ENCODE measurements at regions not wholly inside any gene's neighbourhood (a gene's known extent, or its start where the extent isn't known, plus 50 kb on each side); places are given as distances from the start of the nearest gene placed in this dataset.
A peak's percentile ranks its signal among the peaks of the same experiment; 100 is the strongest.

- DNase-seq (ENCODE audit: low read depth) (no peak), FAIRE-seq (no peak)
- Histone ChIP-seq H3K36me3 (ENCODE audit: control insufficient read depth, insufficient read depth, low read length) (no peaks in the 10 kb centered on the region), H3K27me3 (ENCODE audit: control insufficient read depth, insufficient read depth, low read length) (no peaks in the 10 kb centered on the region), H3K4me3 (ENCODE audit: low read depth, low read length) (no peak overlapping the region)
- TF ChIP-seq CTCF (IDR thresholded peaks at IDR 0.05; ENCODE audit: insufficient read depth, low read length, severe bottlenecking), result no peak
Observed at GRCh38 chr9:7325995-7326394, 473.6 kb downstream of the DMAC1 start.

- H3K27me3 ChIP-seq (ENCODE audit: control insufficient read depth, insufficient read depth, low read length), result no peaks in the 10 kb centered on the region
- TF ChIP-seq CTCF (IDR thresholded peaks at IDR 0.05; ENCODE audit: insufficient read depth, low read length, severe bottlenecking), result no peak
- H3K4me3 ChIP-seq (ENCODE audit: low read depth, low read length), result no peak overlapping the region
- FAIRE-seq (no peak), DNase-seq (ENCODE audit: low read depth) (peak; percentile 12)
- no peaks in the 10 kb centered on the region for H3K36me3 ChIP-seq (ENCODE audit: control insufficient read depth, insufficient read depth, low read length)
Observed at GRCh38 chr9:7324152-7324598, 475.4 kb downstream of the DMAC1 start.

- TF ChIP-seq CTCF (IDR thresholded peaks at IDR 0.05; ENCODE audit: insufficient read depth, low read length, severe bottlenecking), result no peak
- Histone ChIP-seq H3K36me3 (ENCODE audit: control insufficient read depth, insufficient read depth, low read length) (no peaks in the 10 kb centered on the region), H3K27me3 (ENCODE audit: control insufficient read depth, insufficient read depth, low read length) (no peaks in the 10 kb centered on the region), H3K4me3 (ENCODE audit: low read depth, low read length) (no peak overlapping the region)
- FAIRE-seq (no peak), DNase-seq (ENCODE audit: low read depth) (no peak)
Observed at GRCh38 chr9:7320841-7321240, 478.7 kb downstream of the DMAC1 start.

- DNase-seq (ENCODE audit: low read depth) (peak; percentile 96), FAIRE-seq (peak; percentile 83)
- TF ChIP-seq CTCF (IDR thresholded peaks at IDR 0.05; ENCODE audit: insufficient read depth, low read length, severe bottlenecking), result no peak
- Histone ChIP-seq H3K36me3 (ENCODE audit: control insufficient read depth, insufficient read depth, low read length) (no peaks in the 10 kb centered on the region), H3K4me3 (ENCODE audit: low read depth, low read length) (no peak overlapping the region), H3K27me3 (ENCODE audit: control insufficient read depth, insufficient read depth, low read length) (no peaks in the 10 kb centered on the region)
Observed at GRCh38 chr9:7320139-7320538, 479.4 kb downstream of the DMAC1 start.

- no peaks in the 10 kb centered on the region for H3K36me3 ChIP-seq (ENCODE audit: control insufficient read depth, insufficient read depth, low read length)
- FAIRE-seq (no peak), DNase-seq (ENCODE audit: low read depth) (no peak)
- no peak for TF ChIP-seq CTCF (IDR thresholded peaks at IDR 0.05; ENCODE audit: insufficient read depth, low read length, severe bottlenecking)
- H3K27me3 ChIP-seq (ENCODE audit: control insufficient read depth, insufficient read depth, low read length), result no peaks in the 10 kb centered on the region
- H3K4me3 ChIP-seq (ENCODE audit: low read depth, low read length), result no peak overlapping the region
Observed at GRCh38 chr9:7318920-7319319, 480.7 kb downstream of the DMAC1 start.

- no peaks in the 10 kb centered on the region for H3K27me3 ChIP-seq (ENCODE audit: control insufficient read depth, insufficient read depth, low read length)
- no peak overlapping the region for H3K4me3 ChIP-seq (ENCODE audit: low read depth, low read length)
- TF ChIP-seq CTCF (IDR thresholded peaks at IDR 0.05; ENCODE audit: insufficient read depth, low read length, severe bottlenecking), result no peak
- FAIRE-seq (no peak), DNase-seq (ENCODE audit: low read depth) (no peak)
- no peaks in the 10 kb centered on the region for H3K36me3 ChIP-seq (ENCODE audit: control insufficient read depth, insufficient read depth, low read length)
Observed at GRCh38 chr9:7316967-7317366, 482.6 kb downstream of the DMAC1 start.
